SU-DHL-6 (cell line): ENCODE measurements at regions not wholly inside any gene's neighbourhood (a gene's known extent, or its start where the extent isn't known, plus 50 kb on each side); places are given as distances from the start of the nearest gene placed in this dataset.

Source experiments
- CTCF ChIP-seq: fragments of 200-600 bp; sonication (generic); IDR thresholded peaks from one replicate; pipeline ENCODE4 v1.5.1; 2017; ENCODE audit warnings: antibody characterized with exemption, mild to moderate bottlenecking, low read length, moderate library complexity; ENCODE audit not compliant: insufficient read depth, poor library complexity, severe bottlenecking
- EZH2phosphoT487 ChIP-seq: fragments of 200-600 bp; sonication (generic), shearing (Covaris generic); conservative IDR thresholded peaks from 2 replicates; pipeline ENCODE4 v1.6.1; 2018; ENCODE audit warnings: mild to moderate bottlenecking, antibody characterized with exemption, low read length, moderate library complexity, mixed read lengths

DNA sequence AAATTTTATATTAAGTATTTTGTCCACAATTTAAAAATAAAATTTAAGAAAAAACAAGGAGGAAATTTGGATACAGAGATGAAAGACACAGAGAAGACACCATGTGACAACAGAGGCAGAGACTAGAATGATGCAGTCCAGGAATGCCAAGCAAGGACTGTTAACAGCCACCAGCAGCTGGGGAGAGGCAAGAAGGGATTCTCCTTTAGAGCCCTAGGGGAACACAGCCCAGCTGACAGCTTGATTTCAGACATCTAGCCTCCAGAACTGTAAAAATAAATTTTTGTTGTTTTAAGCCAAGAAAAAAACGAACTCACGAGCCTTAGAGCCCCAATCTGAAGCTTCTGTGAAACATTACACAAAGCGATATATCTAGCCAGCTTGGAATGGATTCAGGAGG, 198.5 kb downstream of the ZNF648 start:
- TF ChIP-seq CTCF (no peak), EZH2phosphoT487 (no peak)
